ENCODE measurements at regions not wholly inside any gene's neighbourhood (a gene's known extent, or its start where the extent isn't known, plus 50 kb on each side); places are given as distances from the start of the nearest gene placed in this dataset.
"Not testable (repeated sequence)": the region's sequence is repeated elsewhere in the genome, so short reads cannot be mapped to it uniquely, and the experiment has no call there.

GRCh38 chr17:31780483-31780882 lies 78.6 kb downstream of the COPRS start:
- Histone ChIP-seq H4K8ac (ENCODE audit: low read depth, low read length) (no peak overlapping the region), H3K27me3 (ENCODE audit: insufficient read depth, low read length, poor library complexity) (no peaks in the 10 kb centered on the region), H2BK15ac (replicated peaks; ENCODE audit: low read depth) (no peak overlapping the region), H2BK5ac (ENCODE audit: low read length) (no peak overlapping the region), H3K23ac (ENCODE audit: low read length) (no peak overlapping the region), H3K27ac (ENCODE audit: low read depth, low read length) (no peak overlapping the region), H2AK5ac (ENCODE audit: low read length) (no peak overlapping the region), H3K79me2 (ENCODE audit: control insufficient read depth, insufficient read depth, low read length) (no peaks in the 10 kb centered on the region), H3K79me1 (ENCODE audit: low read length) (no peaks in the 10 kb centered on the region), H3K9ac (ENCODE audit: low read length) (no peak overlapping the region), H3K36me3 (ENCODE audit: control insufficient read depth, insufficient read depth, low read length) (no peaks in the 10 kb centered on the region), H3K18ac (ENCODE audit: low read length) (no peak overlapping the region), H4K5ac (ENCODE audit: low read length) (no peak overlapping the region), H3K4me3 (ENCODE audit: low read length) (no peak overlapping the region), H2BK120ac (ENCODE audit: low read depth, low read length) (no peak overlapping the region), H3K4me1 (ENCODE audit: control insufficient read depth, low read depth, low read length) (no peaks in the 10 kb centered on the region), H3K56ac (ENCODE audit: low read length) (no peak overlapping the region), H3K4ac (ENCODE audit: low read depth, low read length) (no peak overlapping the region), H3K4me2 (ENCODE audit: low read length) (no peak overlapping the region)
- no CpG with 5 or more reads among the region's 1 CpG for WGBS (ENCODE audit: extremely low coverage, insufficient coverage, low lambda C conversion rate)
- DNase-seq = no peak

GRCh38 chr17:31778523-31778922 lies 80.5 kb downstream of the COPRS start:
- Histone ChIP-seq H3K23ac (ENCODE audit: low read length) (no peak overlapping the region), H3K79me1 (ENCODE audit: low read length) (no peaks in the 10 kb centered on the region), H3K18ac (ENCODE audit: low read length) (no peak overlapping the region), H2BK120ac (ENCODE audit: low read depth, low read length) (no peak overlapping the region), H3K79me2 (ENCODE audit: control insufficient read depth, insufficient read depth, low read length) (no peaks in the 10 kb centered on the region), H3K4me3 (ENCODE audit: low read length) (no peak overlapping the region), H2BK15ac (replicated peaks; ENCODE audit: low read depth) (no peak overlapping the region), H4K8ac (ENCODE audit: low read depth, low read length) (no peak overlapping the region), H3K56ac (ENCODE audit: low read length) (no peak overlapping the region), H2BK5ac (ENCODE audit: low read length) (no peak overlapping the region), H3K4ac (ENCODE audit: low read depth, low read length) (no peak overlapping the region), H3K27ac (ENCODE audit: low read depth, low read length) (no peak overlapping the region), H3K27me3 (ENCODE audit: insufficient read depth, low read length, poor library complexity) (no peaks in the 10 kb centered on the region), H3K36me3 (ENCODE audit: control insufficient read depth, insufficient read depth, low read length) (no peaks in the 10 kb centered on the region), H2AK5ac (ENCODE audit: low read length) (no peak overlapping the region), H4K5ac (ENCODE audit: low read length) (no peak overlapping the region), H3K4me2 (ENCODE audit: low read length) (no peak overlapping the region), H3K4me1 (ENCODE audit: control insufficient read depth, low read depth, low read length) (no peaks in the 10 kb centered on the region), H3K9ac (ENCODE audit: low read length) (no peak overlapping the region)
- WGBS (ENCODE audit: extremely low coverage, insufficient coverage, low lambda C conversion rate) = no CpG with 5 or more reads among the region's 4 CpGs
- no peak for DNase-seq

GRCh38 chr17:31771328-31771727 lies 87.7 kb downstream of the COPRS start:
- H3K4ac ChIP-seq (ENCODE audit: low read depth, low read length); DNase-seq; H3K23ac ChIP-seq (ENCODE audit: low read length); H4K8ac ChIP-seq (ENCODE audit: low read depth, low read length); H3K79me2 ChIP-seq (ENCODE audit: control insufficient read depth, insufficient read depth, low read length); H3K36me3 ChIP-seq (ENCODE audit: control insufficient read depth, insufficient read depth, low read length); H4K5ac ChIP-seq (ENCODE audit: low read length); H3K4me2 ChIP-seq (ENCODE audit: low read length); H3K27ac ChIP-seq (ENCODE audit: low read depth, low read length); H3K27me3 ChIP-seq (ENCODE audit: insufficient read depth, low read length, poor library complexity); H2BK5ac ChIP-seq (ENCODE audit: low read length); H3K4me3 ChIP-seq (ENCODE audit: low read length); H3K18ac ChIP-seq (ENCODE audit: low read length); H3K79me1 ChIP-seq (ENCODE audit: low read length); H3K56ac ChIP-seq (ENCODE audit: low read length); H3K4me1 ChIP-seq (ENCODE audit: control insufficient read depth, low read depth, low read length); H2BK120ac ChIP-seq (ENCODE audit: low read depth, low read length); H2AK5ac ChIP-seq (ENCODE audit: low read length); H3K9ac ChIP-seq (ENCODE audit: low read length); H2BK15ac ChIP-seq (replicated peaks; ENCODE audit: low read depth): not testable (repeated sequence)
- no CpG with 5 or more reads among the region's 3 CpGs for WGBS (ENCODE audit: extremely low coverage, insufficient coverage, low lambda C conversion rate)

GRCh38 chr17:31770501-31770900 lies 88.5 kb downstream of the COPRS start:
- not testable (repeated sequence) for H3K27ac ChIP-seq (ENCODE audit: low read depth, low read length); H3K4me2 ChIP-seq (ENCODE audit: low read length); H3K4me3 ChIP-seq (ENCODE audit: low read length)

GRCh38 chr17:31761836-31762510 lies 97.1 kb downstream of the COPRS start:
- not testable (repeated sequence) for H3K4me1 ChIP-seq (ENCODE audit: control insufficient read depth, low read depth, low read length); H3K23ac ChIP-seq (ENCODE audit: low read length); H3K27ac ChIP-seq (ENCODE audit: low read depth, low read length); H3K4me2 ChIP-seq (ENCODE audit: low read length); H3K79me1 ChIP-seq (ENCODE audit: low read length); H3K56ac ChIP-seq (ENCODE audit: low read length); H3K36me3 ChIP-seq (ENCODE audit: control insufficient read depth, insufficient read depth, low read length); H3K9ac ChIP-seq (ENCODE audit: low read length); H3K4ac ChIP-seq (ENCODE audit: low read depth, low read length); H2AK5ac ChIP-seq (ENCODE audit: low read length); H4K5ac ChIP-seq (ENCODE audit: low read length); H3K79me2 ChIP-seq (ENCODE audit: control insufficient read depth, insufficient read depth, low read length); H3K18ac ChIP-seq (ENCODE audit: low read length); H2BK120ac ChIP-seq (ENCODE audit: low read depth, low read length); H3K27me3 ChIP-seq (ENCODE audit: insufficient read depth, low read length, poor library complexity); H2BK15ac ChIP-seq (replicated peaks; ENCODE audit: low read depth); H2BK5ac ChIP-seq (ENCODE audit: low read length); H4K8ac ChIP-seq (ENCODE audit: low read depth, low read length); DNase-seq; H3K4me3 ChIP-seq (ENCODE audit: low read length)
- no CpG with 5 or more reads among the region's 7 CpGs for WGBS (ENCODE audit: extremely low coverage, insufficient coverage, low lambda C conversion rate)

More at GRCh38 chr17:31770501-31770900, 88.5 kb downstream of the COPRS start:
- H3K18ac ChIP-seq (ENCODE audit: low read length); H2BK5ac ChIP-seq (ENCODE audit: low read length); H2BK15ac ChIP-seq (replicated peaks; ENCODE audit: low read depth); H4K5ac ChIP-seq (ENCODE audit: low read length); H3K9ac ChIP-seq (ENCODE audit: low read length); H3K56ac ChIP-seq (ENCODE audit: low read length); H3K79me1 ChIP-seq (ENCODE audit: low read length); H3K36me3 ChIP-seq (ENCODE audit: control insufficient read depth, insufficient read depth, low read length); H2BK120ac ChIP-seq (ENCODE audit: low read depth, low read length); H4K8ac ChIP-seq (ENCODE audit: low read depth, low read length); H3K79me2 ChIP-seq (ENCODE audit: control insufficient read depth, insufficient read depth, low read length); H3K4ac ChIP-seq (ENCODE audit: low read depth, low read length); H2AK5ac ChIP-seq (ENCODE audit: low read length); DNase-seq; H3K27me3 ChIP-seq (ENCODE audit: insufficient read depth, low read length, poor library complexity); H3K4me1 ChIP-seq (ENCODE audit: control insufficient read depth, low read depth, low read length); H3K23ac ChIP-seq (ENCODE audit: low read length): not testable (repeated sequence)
- no CpG with 5 or more reads among the region's 3 CpGs for WGBS (ENCODE audit: extremely low coverage, insufficient coverage, low lambda C conversion rate)

GRCh38 chr17:31758646-31759045 lies 100.4 kb downstream of the COPRS start:
- Histone ChIP-seq H3K4ac (ENCODE audit: low read depth, low read length) (no peak overlapping the region), H3K9ac (ENCODE audit: low read length) (no peak overlapping the region), H3K79me1 (ENCODE audit: low read length) (no peaks in the 10 kb centered on the region), H3K4me1 (ENCODE audit: control insufficient read depth, low read depth, low read length) (no peaks in the 10 kb centered on the region), H3K4me2 (ENCODE audit: low read length) (no peak overlapping the region), H3K18ac (ENCODE audit: low read length) (no peak overlapping the region), H4K5ac (ENCODE audit: low read length) (no peak overlapping the region), H3K27me3 (ENCODE audit: insufficient read depth, low read length, poor library complexity) (no peaks in the 10 kb centered on the region), H3K23ac (ENCODE audit: low read length) (no peak overlapping the region), H3K4me3 (ENCODE audit: low read length) (no peak overlapping the region), H4K8ac (ENCODE audit: low read depth, low read length) (no peak overlapping the region), H2AK5ac (ENCODE audit: low read length) (no peak overlapping the region), H3K36me3 (ENCODE audit: control insufficient read depth, insufficient read depth, low read length) (no peaks in the 10 kb centered on the region), H3K79me2 (ENCODE audit: control insufficient read depth, insufficient read depth, low read length) (no peaks in the 10 kb centered on the region), H2BK15ac (replicated peaks; ENCODE audit: low read depth) (no peak overlapping the region), H3K56ac (ENCODE audit: low read length) (no peak overlapping the region), H3K27ac (ENCODE audit: low read depth, low read length) (no peak overlapping the region), H2BK5ac (ENCODE audit: low read length) (no peak overlapping the region), H2BK120ac (ENCODE audit: low read depth, low read length) (no peak overlapping the region)
- no peak for DNase-seq
- WGBS (ENCODE audit: extremely low coverage, insufficient coverage, low lambda C conversion rate) = no CpG with 5 or more reads among the region's 1 CpG

Data from mesendoderm (in vitro differentiated cells).